Psoas muscle (tissue), 7 donors: ENCODE measurements at regions not wholly inside any gene's neighbourhood (a gene's known extent, or its start where the extent isn't known, plus 50 kb on each side); places are given as distances from the start of the nearest gene placed in this dataset.

ENCODE experiments used
- ATAC-seq, 4 donors: fragments of 200-7000 bp; cut with Tn5 transposase; one replicate each; pipeline ENCODE4 v1.9.1; 2020; ENCODE audit warnings: moderate library complexity in 3 of 4, mild to moderate bottlenecking in 2 of 4
- DNase-seq, 2 donors: peaks; one replicate each; pipeline ENCODE4 v3.0.0-alpha.2; 2020
- H3K27ac ChIP-seq: fragments of 200-600 bp; one replicate; pipeline ENCODE4 v1.8.0; 2022
- H3K27me3 ChIP-seq, 3 donors: fragments of 200-600 bp in 1 of 3; one replicate each; pipeline versions ENCODE4 v1.6.1 to v1.8.0; 2013 to 2022; ENCODE audit warnings: low read length in 2 of 3, mild to moderate bottlenecking in 2 of 3, moderate library complexity in 1 of 3; ENCODE audit not compliant: insufficient read depth in 3 of 3
- H3K36me3 ChIP-seq, 2 donors: fragments of 200-600 bp in 1 of 2; one replicate each; pipeline versions ENCODE4 v1.6.1 to v1.8.0; 2013 to 2022; ENCODE audit warnings: low read depth in 1 of 2, mild to moderate bottlenecking in 1 of 2, moderate library complexity in 1 of 2; ENCODE audit not compliant: insufficient read depth in 1 of 2
- H3K4me1 ChIP-seq: fragments of 200-600 bp; one replicate; pipeline ENCODE4 v1.8.0; 2022
- H3K4me3 ChIP-seq: fragments of 200-600 bp; one replicate; pipeline ENCODE4 v1.8.0; 2022; ENCODE audit warnings: mild to moderate bottlenecking
- H3K9me3 ChIP-seq: fragments of 200-600 bp; one replicate; pipeline ENCODE4 v1.8.0; 2022
- WGBS, 3 donors: extraction: QIAGEN DNeasy Blood & Tissue Kit; methylation state at CpG; one replicate each; pipeline versions ENCODE4 v1.1.6 to v1.1.7; 2013; 5-methylcytosine and 5-hydroxymethylcytosine counted together
- intact Hi-C, 2 donors: fragments of 100-400 bp; cut with DNase I; formaldehyde crosslinking; loops; one replicate each; pipeline versions ENCODE4 v1.11.0 to v1.14.2; 2022
- TF ChIP-seq, protein P1 (sequence below): fragments of 200-600 bp; IDR thresholded peaks from one replicate; pipeline ENCODE4 v1.8.0; 2022; ENCODE audit warnings: antibody characterized with exemption
- donor health status: healthy with polysubstance abuse.
- donor health status: DM: no; HTN: no; CAD: no; lungs with moderate emphysema.
- donor health status: Bipolar disorder and iron deficiency.
- donor health status: healthy.
- donor health status: DM: yes; HTN: yes; CAD: no.
- donor health status: DM: no; HTN: no; CAD: no.
- donor health status: DM: yes; HTN: yes; CAD: no.

DNA sequence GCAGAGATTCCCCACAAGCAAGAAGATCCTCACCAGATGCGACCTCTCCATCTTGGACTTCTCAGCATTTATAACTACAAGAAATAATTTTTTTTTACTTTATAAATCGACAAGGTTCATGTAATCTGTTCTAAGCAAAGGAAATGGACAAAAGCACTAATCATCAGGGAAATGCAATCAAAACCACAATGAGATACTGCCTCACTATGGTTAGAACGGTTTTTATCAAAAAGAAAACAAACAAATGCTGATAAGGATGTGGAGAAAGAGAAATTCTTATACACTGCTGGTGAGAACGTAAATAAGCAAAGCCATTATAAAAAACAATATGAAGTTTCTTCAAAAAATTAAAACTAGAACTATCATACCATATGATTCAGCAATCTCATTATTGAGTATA is 1382.6 kb downstream of the ARAP2 start:
- no peaks in the 10 kb centered on the region for H3K27me3 ChIP-seq

DNA sequence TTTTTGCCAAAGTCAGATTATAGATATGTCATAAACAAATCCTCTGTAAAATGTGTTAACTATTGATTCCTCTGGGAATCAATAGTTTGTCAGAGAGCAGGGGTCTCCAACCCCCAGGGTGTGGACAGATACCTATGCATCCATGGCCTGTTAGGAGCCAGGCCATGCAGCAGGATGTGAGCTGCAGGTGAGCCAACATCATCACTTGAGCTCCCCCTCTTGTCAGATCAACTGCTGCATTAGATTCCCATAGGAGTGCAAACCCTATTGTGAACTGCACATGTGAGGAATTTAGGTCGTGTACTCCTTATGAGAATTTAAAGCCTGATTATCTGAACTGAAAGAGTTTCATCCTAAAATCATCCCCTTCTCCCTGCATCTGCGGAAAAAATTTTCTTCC is 1365.4 kb downstream of the ARAP2 start:
- TF ChIP-seq, protein P1, sequence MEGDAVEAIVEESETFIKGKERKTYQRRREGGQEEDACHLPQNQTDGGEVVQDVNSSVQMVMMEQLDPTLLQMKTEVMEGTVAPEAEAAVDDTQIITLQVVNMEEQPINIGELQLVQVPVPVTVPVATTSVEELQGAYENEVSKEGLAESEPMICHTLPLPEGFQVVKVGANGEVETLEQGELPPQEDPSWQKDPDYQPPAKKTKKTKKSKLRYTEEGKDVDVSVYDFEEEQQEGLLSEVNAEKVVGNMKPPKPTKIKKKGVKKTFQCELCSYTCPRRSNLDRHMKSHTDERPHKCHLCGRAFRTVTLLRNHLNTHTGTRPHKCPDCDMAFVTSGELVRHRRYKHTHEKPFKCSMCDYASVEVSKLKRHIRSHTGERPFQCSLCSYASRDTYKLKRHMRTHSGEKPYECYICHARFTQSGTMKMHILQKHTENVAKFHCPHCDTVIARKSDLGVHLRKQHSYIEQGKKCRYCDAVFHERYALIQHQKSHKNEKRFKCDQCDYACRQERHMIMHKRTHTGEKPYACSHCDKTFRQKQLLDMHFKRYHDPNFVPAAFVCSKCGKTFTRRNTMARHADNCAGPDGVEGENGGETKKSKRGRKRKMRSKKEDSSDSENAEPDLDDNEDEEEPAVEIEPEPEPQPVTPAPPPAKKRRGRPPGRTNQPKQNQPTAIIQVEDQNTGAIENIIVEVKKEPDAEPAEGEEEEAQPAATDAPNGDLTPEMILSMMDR = no peak
- ATAC-seq (no peak), DNase-seq (no peak)
- H3K4me3 ChIP-seq = no peak overlapping the region
- H3K27me3 ChIP-seq = no peaks in the 10 kb centered on the region
- H3K36me3 ChIP-seq = no peaks in the 10 kb centered on the region
- 54 to 61% (median 57%) methylated on average over 2 of the region's 2 CpGs for WGBS, 3 donors
- H3K4me1 ChIP-seq = no peaks in the 10 kb centered on the region
- intact Hi-C loops = no loop called here
- peaks cover 4% of the 10 kb centered on the region for H3K9me3 ChIP-seq
- no peak overlapping the region for H3K27ac ChIP-seq

More for the DNA sequence above, 1382.6 kb downstream of the ARAP2 start:
- no peak for DNase-seq
- Histone ChIP-seq H3K4me3 (no peak overlapping the region), H3K36me3 (no peaks in the 10 kb centered on the region), H3K9me3 (no peaks in the 10 kb centered on the region), H3K4me1 (no peaks in the 10 kb centered on the region), H3K27ac (no peak overlapping the region)
- TF ChIP-seq, protein P1 = no peak
- no peak for ATAC-seq
- 70 to 74% (median 71%) methylated on average over 4 of the region's 4 CpGs for WGBS, 3 donors
- intact Hi-C loops = no loop called here

DNA sequence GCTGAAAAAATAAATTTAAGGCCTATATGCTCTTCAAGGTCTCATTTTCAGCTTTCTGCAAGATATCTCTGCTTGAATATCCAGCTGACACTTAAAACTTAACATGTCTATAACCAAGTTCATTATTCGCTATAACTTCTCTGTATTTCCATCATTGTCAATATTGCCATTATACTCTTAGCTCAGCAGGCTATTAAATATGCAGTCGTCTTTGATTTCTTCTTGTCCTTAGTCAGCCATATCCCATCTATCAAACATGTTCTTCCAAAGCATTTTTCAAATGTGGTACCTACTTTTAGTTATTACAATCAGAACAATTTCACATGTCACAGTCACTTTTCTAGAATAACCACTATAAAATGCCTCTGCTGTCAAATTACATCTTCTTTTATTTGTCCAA is 1364.1 kb downstream of the ARAP2 start:
- TF ChIP-seq, protein P1 = no peak
- Histone ChIP-seq H3K9me3 (peaks cover 4% of the 10 kb centered on the region), H3K27ac (no peak overlapping the region), H3K4me1 (no peaks in the 10 kb centered on the region), H3K27me3 (no peaks in the 10 kb centered on the region), H3K4me3 (no peak overlapping the region), H3K36me3 (no peaks in the 10 kb centered on the region)
- DNase-seq = no peak
- intact Hi-C loops = no loop called here
- 56 to 82% (median 72%) methylated on average over 2 of the region's 2 CpGs for WGBS, 3 donors
- no peak for ATAC-seq

DNA sequence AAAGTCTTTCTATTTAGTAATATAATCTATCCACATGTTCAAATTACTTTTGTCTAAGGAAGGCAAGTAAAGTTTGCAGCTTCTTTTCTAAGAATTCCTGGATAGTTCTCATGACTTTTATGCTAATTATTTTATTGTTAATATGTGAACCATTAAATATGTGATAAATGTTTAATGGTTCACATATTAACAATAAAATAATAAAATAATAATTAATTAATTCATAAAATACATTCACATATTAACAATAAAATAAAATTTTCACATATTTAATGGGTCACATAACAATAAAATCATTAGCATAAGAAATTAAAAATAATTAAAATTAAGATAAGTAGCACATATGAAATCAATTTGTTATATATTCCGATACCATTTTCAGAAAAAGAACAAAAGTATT is 1352.4 kb downstream of the ARAP2 start:
- Histone ChIP-seq H3K36me3 (no peaks in the 10 kb centered on the region), H3K4me1 (no peaks in the 10 kb centered on the region), H3K27me3 (no peaks in the 10 kb centered on the region), H3K4me3 (no peak overlapping the region), H3K27ac (no peak overlapping the region), H3K9me3 (no peaks in the 10 kb centered on the region)
- ATAC-seq (no peak), DNase-seq (no peak)
- TF ChIP-seq, protein P1 = no peak
- WGBS, 3 donors = 95 to 100% (median 96%) methylated on average over 1 of the region's 1 CpG
- intact Hi-C loops = no loop called here

DNA sequence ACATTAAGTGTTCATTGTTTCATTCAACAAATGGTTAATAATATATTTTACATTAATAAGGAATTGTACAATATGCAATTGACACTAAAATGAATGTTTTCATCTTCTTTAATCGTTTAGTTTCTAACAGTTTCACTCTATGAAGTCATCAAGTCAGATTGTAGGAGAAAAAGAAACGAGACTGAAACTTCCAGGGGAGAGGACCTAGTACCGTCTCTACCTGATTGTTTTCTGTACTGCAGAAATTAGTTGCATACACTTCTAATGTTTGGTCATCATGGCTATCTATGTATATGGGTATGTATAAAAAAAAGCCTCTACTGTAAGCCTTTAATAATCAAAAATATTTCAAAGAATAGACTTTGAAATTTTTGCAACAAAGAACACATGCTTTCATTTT is 1350.9 kb downstream of the ARAP2 start:
- Histone ChIP-seq H3K27me3 (no peaks in the 10 kb centered on the region), H3K27ac (no peak overlapping the region), H3K4me3 (no peak overlapping the region), H3K4me1 (no peaks in the 10 kb centered on the region), H3K36me3 (no peaks in the 10 kb centered on the region), H3K9me3 (no peaks in the 10 kb centered on the region)
- intact Hi-C loops = no loop called here
- DNase-seq (no peak), ATAC-seq (no peak)
- 69 to 81% (median 79%) methylated on average over 3 of the region's 3 CpGs for WGBS, 3 donors
- TF ChIP-seq, protein P1 = no peak
